ENCODE measurements at regions not wholly inside any gene's neighbourhood (a gene's known extent, or its start where the extent isn't known, plus 50 kb on each side); places are given as distances from the start of the nearest gene placed in this dataset.
A peak's percentile ranks its signal among the peaks of the same experiment; 100 is the strongest.
"Not testable (repeated sequence)": the region's sequence is repeated elsewhere in the genome, so short reads cannot be mapped to it uniquely, and the experiment has no call there.

DNA sequence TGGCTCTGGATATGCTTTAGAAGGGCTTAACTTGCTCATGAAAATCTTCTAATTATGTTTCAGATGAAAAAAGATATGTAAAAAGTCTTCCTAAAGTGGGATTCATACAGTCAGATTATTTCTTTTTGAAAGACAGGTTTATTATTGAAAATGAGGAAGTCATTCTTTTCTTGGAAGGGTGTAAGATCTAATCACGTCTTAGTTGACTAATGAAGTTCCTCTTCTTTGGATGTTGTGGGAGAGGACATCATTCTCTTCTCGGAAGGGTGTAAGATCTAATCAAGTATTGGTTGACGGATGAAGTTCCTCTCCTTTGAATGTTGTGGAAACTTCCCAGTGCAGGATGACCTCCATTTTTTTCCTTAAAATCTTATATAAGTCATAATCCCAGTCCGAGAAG, 74.9 kb downstream of the ALG10 start:
- ChIA-PET POLR2A (no interaction called here), CTCF (no interaction called here)
- Mint-ChIP-seq H3K27ac (no peak overlapping the region), H3K36me3 (ENCODE audit: low read depth) (no peaks in the 10 kb centered on the region), H3K27me3 (peaks cover 3% of the 10 kb centered on the region), H3K4me1 (no peaks in the 10 kb centered on the region), H3K9me3 (ENCODE audit: low read depth) (no peaks in the 10 kb centered on the region), H3K4me3 (no peak overlapping the region)
- DNase-seq (no peak), ATAC-seq (no peak)
- intact Hi-C loops (cut with DNase I, micrococcal nuclease), result no loop called here

DNA sequence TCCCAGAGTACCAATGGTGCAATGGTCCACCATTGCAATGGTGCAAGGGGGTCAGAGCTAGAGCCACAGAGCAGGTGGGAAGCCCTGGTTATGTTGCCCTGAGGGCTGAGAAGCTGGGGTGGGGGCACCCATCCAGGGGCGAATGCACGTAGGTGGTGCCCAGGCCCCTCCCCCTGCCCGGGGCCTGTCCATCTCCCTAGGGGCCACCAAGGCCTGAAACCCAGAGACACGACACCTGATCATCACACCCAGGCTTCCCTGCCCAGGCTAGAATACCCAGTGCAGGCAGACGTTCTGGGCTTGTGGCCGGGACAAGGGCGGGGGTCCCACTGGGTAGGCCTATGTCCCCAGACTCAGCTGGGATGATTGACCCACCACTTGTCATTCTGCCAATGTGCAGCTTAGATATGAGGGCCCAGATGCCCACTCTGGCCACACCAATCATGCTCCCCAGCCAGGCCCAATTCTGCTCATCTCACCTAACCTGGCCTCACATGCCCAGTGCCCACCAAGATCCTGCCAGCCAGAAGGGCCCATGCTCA, 83.2 kb downstream of the ALG10 start:
- intact Hi-C loops (cut with DNase I, micrococcal nuclease), result no loop called here
- DNase-seq, result no peak
- H3K4me3 Mint-ChIP-seq, result no peak overlapping the region

DNA sequence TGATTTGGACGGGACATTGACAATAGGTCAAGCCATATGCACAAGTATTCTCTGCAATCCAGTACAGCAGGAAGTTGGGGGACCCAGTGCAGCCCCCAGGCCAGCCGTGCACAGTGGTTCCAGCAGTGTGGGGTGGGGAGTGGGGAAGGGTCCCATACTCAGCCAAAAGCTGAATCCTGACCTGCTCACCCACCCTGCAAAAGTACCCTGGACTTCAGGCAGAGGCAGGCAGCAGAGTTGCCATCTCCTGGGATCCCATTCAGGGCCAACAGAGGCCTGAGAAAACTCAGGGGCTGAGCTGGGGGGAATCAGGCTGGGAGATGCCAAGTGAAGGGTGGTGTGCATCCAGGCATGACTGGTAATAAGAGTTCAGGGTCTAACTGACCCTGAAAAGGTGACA, 83.9 kb downstream of the ALG10 start:
- ATAC-seq (no peak), DNase-seq (no peak)
- no peaks in the 10 kb centered on the region for H3K9me3 Mint-ChIP-seq (ENCODE audit: low read depth)
- no peaks in the 10 kb centered on the region for H3K36me3 Mint-ChIP-seq (ENCODE audit: low read depth)
- CTCF ChIA-PET, result interaction anchor here (1.3 kb wide), 1 partner anchor 17 kb away, joined by 4 read pairs; no protein-coding TSS in a partner anchor
- no peak overlapping the region for H3K4me3 Mint-ChIP-seq
- peaks cover 21% of the 10 kb centered on the region for H3K27me3 Mint-ChIP-seq
- H3K4me1 Mint-ChIP-seq, result no peaks in the 10 kb centered on the region
- intact Hi-C loops (cut with DNase I, micrococcal nuclease), result no loop called here
- POLR2A ChIA-PET, result no interaction called here
- no peak overlapping the region for H3K27ac Mint-ChIP-seq

More for the DNA sequence above, 83.2 kb downstream of the ALG10 start:
- H3K9me3 Mint-ChIP-seq (ENCODE audit: low read depth), result no peaks in the 10 kb centered on the region
- no peak for ATAC-seq
- CTCF ChIA-PET, result interaction anchor here (1.3 kb wide), 1 partner anchor 17 kb away, joined by 4 read pairs; no protein-coding TSS in a partner anchor
- POLR2A ChIA-PET, result no interaction called here
- H3K27me3 Mint-ChIP-seq, result peaks cover 21% of the 10 kb centered on the region
- H3K36me3 Mint-ChIP-seq (ENCODE audit: low read depth), result no peaks in the 10 kb centered on the region
- H3K4me1 Mint-ChIP-seq, result no peaks in the 10 kb centered on the region
- H3K27ac Mint-ChIP-seq, result no peak overlapping the region

DNA sequence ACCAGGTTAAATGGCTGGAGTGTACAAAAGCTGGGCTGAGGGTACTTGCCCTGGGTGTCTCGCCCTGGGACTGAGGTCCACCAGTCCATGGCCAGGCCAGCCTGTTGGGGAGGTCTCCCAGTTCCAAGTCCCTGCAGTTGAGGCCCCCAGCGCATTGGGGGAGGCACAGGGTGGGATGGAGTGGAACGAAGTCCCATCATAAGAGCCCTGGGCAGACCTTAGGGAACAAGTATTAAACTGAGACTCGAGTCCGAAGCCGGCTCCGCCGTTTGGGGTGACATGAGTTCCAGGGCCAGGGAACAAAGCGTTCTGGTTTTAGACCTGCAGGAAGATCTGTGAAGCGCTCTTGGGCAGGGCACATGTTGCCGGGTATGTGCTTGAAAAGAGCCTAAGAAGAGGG, 84.7 kb downstream of the ALG10 start:
- H3K4me1 Mint-ChIP-seq, result no peaks in the 10 kb centered on the region
- POLR2A ChIA-PET, result no interaction called here
- no peak overlapping the region for H3K27ac Mint-ChIP-seq
- ATAC-seq (no peak), DNase-seq (no peak)
- peaks cover 21% of the 10 kb centered on the region for H3K27me3 Mint-ChIP-seq
- H3K9me3 Mint-ChIP-seq (ENCODE audit: low read depth), result no peaks in the 10 kb centered on the region
- H3K36me3 Mint-ChIP-seq (ENCODE audit: low read depth), result no peaks in the 10 kb centered on the region
- CTCF ChIA-PET, result no interaction called here
- intact Hi-C loops (cut with DNase I, micrococcal nuclease), result no loop called here
- no peak overlapping the region for H3K4me3 Mint-ChIP-seq

DNA sequence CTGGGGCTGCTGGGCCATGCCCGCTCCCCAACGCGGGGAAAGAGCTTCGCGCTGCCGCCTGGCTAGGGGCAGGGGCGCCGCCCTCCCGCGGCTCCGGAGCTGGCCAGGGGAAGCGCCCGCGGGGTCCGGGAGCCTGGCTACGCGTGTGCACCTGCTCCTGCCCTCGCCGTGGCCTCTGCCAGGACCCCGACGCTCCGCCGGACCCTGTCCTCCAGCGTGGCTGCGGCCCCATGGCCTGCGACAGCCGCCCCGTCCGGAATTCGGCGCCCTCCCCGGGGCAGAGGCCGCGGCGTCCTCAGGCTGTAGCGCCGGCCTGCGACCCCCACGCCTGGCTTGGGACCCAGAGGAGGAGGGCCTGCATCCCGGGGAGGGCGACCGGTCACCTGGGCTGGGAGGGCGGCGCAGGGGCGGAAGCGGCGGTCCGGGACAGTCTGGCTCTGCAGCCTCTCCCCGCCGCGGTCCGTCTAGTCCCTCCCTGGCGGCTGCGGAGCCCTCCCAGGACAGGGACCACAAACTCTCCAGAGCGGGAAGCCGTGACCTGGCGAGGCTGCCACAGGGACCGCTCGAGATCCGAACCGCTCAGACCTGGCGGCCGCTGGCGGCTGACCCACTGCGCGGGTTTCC, 85.6 kb downstream of the ALG10 start:
- POLR2A ChIA-PET, result no interaction called here
- Mint-ChIP-seq H3K9me3 (ENCODE audit: low read depth) (no peaks in the 10 kb centered on the region), H3K36me3 (ENCODE audit: low read depth) (no peaks in the 10 kb centered on the region), H3K4me1 (no peaks in the 10 kb centered on the region), H3K4me3 (no peak overlapping the region), H3K27ac (no peak overlapping the region), H3K27me3 (peaks cover 21% of the 10 kb centered on the region)
- ATAC-seq (no peak), DNase-seq (no peak)
- CTCF ChIA-PET, result no interaction called here
- intact Hi-C loops (cut with DNase I, micrococcal nuclease), result no loop called here

DNA sequence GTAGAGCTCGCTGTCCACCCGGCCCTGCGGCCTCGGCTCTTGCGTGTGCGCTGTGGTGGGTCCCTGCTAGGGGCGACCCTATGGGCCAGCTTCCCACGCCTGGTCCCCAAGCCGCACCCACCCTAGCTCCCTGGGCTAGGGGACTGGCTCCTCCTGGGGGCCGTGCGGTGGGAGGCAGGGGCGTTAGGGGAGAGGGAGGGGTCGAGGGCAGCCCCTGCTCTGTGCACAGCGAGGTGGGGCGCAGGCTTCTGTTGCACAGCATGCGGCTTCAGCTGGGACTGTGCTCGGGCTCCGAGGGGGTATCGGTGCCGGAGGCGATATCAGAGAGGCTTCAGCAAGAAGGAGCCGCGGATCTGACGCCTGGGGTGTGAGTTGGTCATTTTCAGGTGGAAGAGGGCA, 86.1 kb downstream of the ALG10 start:
- intact Hi-C loops (cut with DNase I, micrococcal nuclease), result no loop called here
- CTCF ChIA-PET, result no interaction called here
- H3K27me3 Mint-ChIP-seq, result peaks cover 21% of the 10 kb centered on the region
- no peak overlapping the region for H3K27ac Mint-ChIP-seq
- H3K4me1 Mint-ChIP-seq, result no peaks in the 10 kb centered on the region
- POLR2A ChIA-PET, result no interaction called here
- no peaks in the 10 kb centered on the region for H3K9me3 Mint-ChIP-seq (ENCODE audit: low read depth)
- no peak overlapping the region for H3K4me3 Mint-ChIP-seq
- ATAC-seq (no peak), DNase-seq (no peak)
- no peaks in the 10 kb centered on the region for H3K36me3 Mint-ChIP-seq (ENCODE audit: low read depth)

DNA sequence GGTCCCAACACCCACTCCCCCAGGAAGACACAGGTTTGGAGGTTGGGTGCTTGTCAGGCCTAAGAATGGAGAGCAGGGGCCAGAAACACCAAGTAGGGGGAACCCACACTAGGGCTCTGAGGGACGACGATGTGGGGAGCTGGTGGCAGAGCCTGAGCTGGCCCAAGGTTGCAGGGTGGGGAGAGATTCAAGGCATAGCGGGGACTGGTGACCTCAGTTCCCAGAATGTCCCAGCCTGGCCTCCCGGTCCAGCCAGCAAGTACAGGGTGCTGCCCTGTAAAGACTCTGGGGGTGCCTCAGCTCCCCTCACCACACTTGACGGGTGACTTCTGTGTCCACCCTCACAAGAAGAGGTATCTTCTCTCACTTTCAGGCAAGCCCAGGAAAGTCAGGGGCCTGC, 86.7 kb downstream of the ALG10 start:
- intact Hi-C loops (cut with DNase I, micrococcal nuclease), result no loop called here
- ATAC-seq (no peak), DNase-seq (no peak)
- Mint-ChIP-seq H3K4me1 (no peaks in the 10 kb centered on the region), H3K4me3 (no peak overlapping the region), H3K9me3 (ENCODE audit: low read depth) (no peaks in the 10 kb centered on the region), H3K27ac (no peak overlapping the region), H3K27me3 (peaks cover 18% of the 10 kb centered on the region), H3K36me3 (ENCODE audit: low read depth) (no peaks in the 10 kb centered on the region)
- POLR2A ChIA-PET, result interaction anchor here (0.6 kb wide), 1 partner anchor 13 kb away, joined by 3 read pairs; no protein-coding TSS in a partner anchor
- CTCF ChIA-PET, result no interaction called here

DNA sequence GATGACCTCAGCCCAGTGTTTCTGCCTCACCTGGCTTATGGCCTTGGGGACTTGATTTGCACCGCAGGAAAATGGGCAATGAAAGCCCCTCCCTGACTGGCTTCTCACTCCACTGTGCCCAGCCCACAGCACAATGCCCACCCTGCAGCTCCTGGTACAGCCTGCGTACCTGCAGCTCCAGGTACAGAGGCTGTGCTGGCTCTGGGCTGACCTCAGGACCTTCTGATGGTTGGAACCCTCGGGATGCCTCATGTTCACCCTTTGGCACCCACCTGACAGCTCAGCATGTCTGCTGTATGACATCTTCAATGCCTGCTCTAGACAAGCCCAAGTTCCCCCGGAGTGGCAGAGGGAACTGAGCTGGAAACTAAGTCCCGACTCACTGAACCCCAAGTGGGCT, 87.1 kb downstream of the ALG10 start:
- Mint-ChIP-seq H3K4me3 (no peak overlapping the region), H3K36me3 (ENCODE audit: low read depth) (no peaks in the 10 kb centered on the region), H3K27me3 (peaks cover 18% of the 10 kb centered on the region), H3K9me3 (ENCODE audit: low read depth) (no peaks in the 10 kb centered on the region), H3K4me1 (no peaks in the 10 kb centered on the region), H3K27ac (no peak overlapping the region)
- intact Hi-C loops (cut with DNase I, micrococcal nuclease), result no loop called here
- ChIA-PET POLR2A (interaction anchor here (0.6 kb wide), 1 partner anchor 13 kb away, joined by 3 read pairs; no protein-coding TSS in a partner anchor), CTCF (no interaction called here)
- ATAC-seq (no peak), DNase-seq (no peak)

DNA sequence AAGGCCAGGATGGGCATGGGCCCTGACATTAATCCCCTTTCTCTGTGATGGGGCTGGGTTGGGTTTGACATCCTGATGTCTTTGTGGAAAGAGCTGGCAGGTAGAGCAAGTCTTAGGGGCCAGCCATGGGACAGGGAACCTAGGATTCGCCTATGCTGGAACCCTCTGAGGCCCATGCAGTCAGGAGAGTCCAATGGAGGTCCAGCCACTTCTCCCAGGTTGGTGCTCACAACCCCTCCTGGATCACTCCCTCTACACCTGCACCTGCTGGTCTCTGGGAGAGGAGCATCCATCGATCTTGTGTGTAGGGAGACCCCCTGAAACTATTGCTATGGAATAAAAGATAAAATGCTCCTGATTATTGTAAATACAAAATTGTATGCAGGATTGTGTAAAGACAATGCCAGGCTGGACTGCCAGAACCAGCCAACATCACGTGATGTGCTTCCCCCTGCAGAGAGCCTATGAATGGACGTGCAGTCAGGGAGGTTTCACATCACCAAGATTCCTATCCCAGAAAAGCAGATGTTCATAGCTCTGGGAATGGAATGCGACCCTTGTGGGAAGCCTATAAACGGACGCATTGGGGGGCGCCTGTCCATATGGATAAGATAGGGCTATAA, 87.7 kb downstream of the ALG10 start:
- H3K36me3 Mint-ChIP-seq (ENCODE audit: low read depth); H3K9me3 Mint-ChIP-seq (ENCODE audit: low read depth); POLR2A ChIA-PET; ATAC-seq; intact Hi-C loops (cut with DNase I, micrococcal nuclease); H3K4me1 Mint-ChIP-seq; DNase-seq; H3K27ac Mint-ChIP-seq; H3K4me3 Mint-ChIP-seq: not testable (repeated sequence)
- H3K27me3 Mint-ChIP-seq, result peaks cover 15% of the 10 kb centered on the region
- CTCF ChIA-PET, result interaction anchor here (0.6 kb wide), 1 partner anchor 33 kb away, joined by 3 read pairs; no protein-coding TSS in a partner anchor

DNA sequence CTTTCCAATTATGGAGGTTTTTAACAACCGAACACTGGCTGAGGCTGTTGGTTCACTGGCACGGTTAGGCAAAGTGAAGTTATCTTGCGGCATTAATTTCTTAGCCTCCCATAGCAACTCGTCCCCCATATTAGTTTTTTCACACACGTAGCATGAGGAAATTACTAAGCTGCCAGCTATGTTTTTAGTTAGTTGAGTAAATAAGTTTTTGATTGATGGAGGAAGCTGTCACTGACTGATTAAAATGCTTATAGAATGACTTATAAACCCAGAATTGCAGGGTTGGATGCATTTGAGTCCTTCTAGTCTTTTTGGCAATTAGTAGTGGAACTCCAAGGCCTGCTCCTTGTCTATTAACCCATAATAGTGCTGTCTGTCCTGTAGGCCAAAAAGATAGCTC, 97.1 kb downstream of the ALG10 start:
- intact Hi-C loops (cut with DNase I, micrococcal nuclease), result no loop called here
- no peak for ATAC-seq
- no peak for DNase-seq
- Mint-ChIP-seq H3K27ac (no peak overlapping the region), H3K27me3 (no peaks in the 10 kb centered on the region), H3K36me3 (ENCODE audit: low read depth) (no peaks in the 10 kb centered on the region), H3K9me3 (ENCODE audit: low read depth) (no peaks in the 10 kb centered on the region), H3K4me1 (no peaks in the 10 kb centered on the region), H3K4me3 (no peak overlapping the region)
- POLR2A ChIA-PET, result no interaction called here
- CTCF ChIA-PET, result no interaction called here

DNA sequence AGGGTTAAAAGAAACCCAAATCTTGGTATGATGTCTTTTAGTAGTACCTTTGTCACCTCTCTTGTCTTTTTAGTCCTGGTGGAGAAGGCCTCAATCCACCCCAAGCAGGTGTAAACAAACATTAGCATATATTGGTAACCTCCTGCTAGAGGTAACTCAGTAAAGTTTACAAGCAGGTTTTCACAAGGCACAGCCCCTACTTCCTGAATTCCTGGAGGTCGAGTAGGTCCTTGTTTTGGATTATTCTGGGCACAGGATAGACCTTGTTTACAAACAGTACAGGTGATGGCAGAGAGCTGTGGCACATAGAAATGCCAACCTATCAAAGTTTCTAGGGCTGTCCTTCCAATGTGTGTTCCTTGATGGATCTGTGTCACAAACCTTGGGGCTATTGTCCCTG, 99.1 kb downstream of the ALG10 start:
- Mint-ChIP-seq H3K27me3 (peaks cover 2% of the 10 kb centered on the region), H3K27ac (no peak overlapping the region), H3K36me3 (ENCODE audit: low read depth) (no peaks in the 10 kb centered on the region), H3K9me3 (ENCODE audit: low read depth) (no peaks in the 10 kb centered on the region), H3K4me1 (peaks cover 7% of the 10 kb centered on the region), H3K4me3 (no peak overlapping the region)
- CTCF ChIA-PET, result no interaction called here
- ATAC-seq (no peak), DNase-seq (no peak)
- intact Hi-C loops (cut with DNase I, micrococcal nuclease), result no loop called here
- POLR2A ChIA-PET, result no interaction called here

DNA sequence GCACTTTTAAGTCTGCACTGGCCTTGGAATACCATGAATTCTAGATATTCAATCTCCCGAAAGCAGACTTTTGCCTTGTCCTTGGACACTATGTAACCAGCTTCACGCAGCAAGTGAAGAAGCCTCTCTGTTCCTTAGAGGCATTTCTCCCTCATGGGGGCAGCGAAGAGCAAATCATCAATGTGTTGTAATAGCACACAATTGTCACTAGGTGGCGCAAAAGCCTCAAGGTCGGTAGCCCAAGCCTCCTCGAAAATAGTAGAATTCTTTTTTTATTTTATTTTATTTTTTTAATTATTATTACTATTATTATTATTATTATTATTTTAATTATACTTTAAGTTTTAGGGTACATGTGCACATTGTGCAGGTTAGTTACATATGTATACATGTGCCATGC, 100.8 kb downstream of the ALG10 start:
- H3K36me3 Mint-ChIP-seq (ENCODE audit: low read depth); H3K4me3 Mint-ChIP-seq; POLR2A ChIA-PET; H3K27ac Mint-ChIP-seq; H3K9me3 Mint-ChIP-seq (ENCODE audit: low read depth); H3K27me3 Mint-ChIP-seq: not testable (repeated sequence)
- CTCF ChIA-PET, result interaction anchor here (0.6 to 1.4 kb wide), 10 partner anchors 8 to 290 kb away, joined by 3 to 8 read pairs (median 5); no protein-coding TSS in a partner anchor
- intact Hi-C loops (cut with DNase I, micrococcal nuclease), result loop anchor here (1.0 kb wide), 2 partner anchors 95 to 502 kb away; no protein-coding TSS in a partner anchor
- DNase-seq (peak; percentile 59), ATAC-seq (peak; percentile 57)
- H3K4me1 Mint-ChIP-seq, result peaks cover 11% of the 10 kb centered on the region
